Loucy (cell line): ENCODE measurements at regions not wholly inside any gene's neighbourhood (a gene's known extent, or its start where the extent isn't known, plus 50 kb on each side); places are given as distances from the start of the nearest gene placed in this dataset.

Source experiments
- H2AFZ ChIP-seq: fragments of 200-600 bp; sonication (generic); 2 replicates; pipeline ENCODE4 v1.6.0; 2016; ENCODE audit warnings: antibody characterized with exemption, mild to moderate bottlenecking, low read length, moderate library complexity
- H3F3A ChIP-seq: fragments of 200-600 bp; 2 replicates; pipeline ENCODE4 v1.6.0; 2016; ENCODE audit warnings: antibody characterized with exemption, low read depth, mild to moderate bottlenecking
- H3K27me3 ChIP-seq: fragments of 200-600 bp; sonication (generic); 2 replicates; pipeline ENCODE4 v1.6.1; 2014; ENCODE audit warnings: low read length, mild to moderate bottlenecking; ENCODE audit not compliant: insufficient read depth, poor library complexity, severe bottlenecking
- H3K36me3 ChIP-seq: fragments of 200-600 bp; sonication (generic); 2 replicates; pipeline ENCODE4 v1.6.1; 2016; ENCODE audit warnings: low read length; ENCODE audit not compliant: insufficient read depth
- H3K4me1 ChIP-seq: fragments of 200-600 bp; sonication (generic); 2 replicates; pipeline ENCODE4 v1.5.1; 2014; ENCODE audit warnings: low read length, mild to moderate bottlenecking; ENCODE audit not compliant: insufficient read depth, poor library complexity, severe bottlenecking
- H3K4me2 ChIP-seq: fragments of 200-600 bp; sonication (generic); 2 replicates; pipeline ENCODE4 v1.6.0; 2014; ENCODE audit warnings: antibody characterized with exemption, low read length, low read depth, mild to moderate bottlenecking; ENCODE audit not compliant: poor library complexity, severe bottlenecking
- H3K4me3 ChIP-seq: fragments of 200-600 bp; sonication (generic); 2 replicates; pipeline ENCODE4 v1.5.1; 2014; ENCODE audit warnings: low read length, mild to moderate bottlenecking, mixed read lengths; ENCODE audit not compliant: poor library complexity, severe bottlenecking
- H3K79me2 ChIP-seq: fragments of 200-600 bp; sonication (generic); 2 replicates; pipeline ENCODE4 v1.6.1; 2014; ENCODE audit warnings: low read length; ENCODE audit not compliant: insufficient read depth
- H3K9ac ChIP-seq: fragments of 200-600 bp; sonication (generic); 2 replicates; pipeline ENCODE4 v1.6.0; 2014; ENCODE audit warnings: mild to moderate bottlenecking, low read depth, low read length, moderate library complexity; ENCODE audit not compliant: poor library complexity, severe bottlenecking
- H3K9me2 ChIP-seq: fragments of 200-600 bp; sonication (generic); replicated peaks from 2 replicates; pipeline ENCODE4 v1.6.1; 2016; ENCODE audit warnings: low read depth, low read length, mixed read lengths
- H3K9me3 ChIP-seq: fragments of 200-600 bp; sonication (generic); 2 replicates; pipeline ENCODE4 v1.6.1; 2014; ENCODE audit warnings: mild to moderate bottlenecking, antibody characterized with exemption, low read length, low read depth; ENCODE audit not compliant: insufficient read depth
- H4K20me1 ChIP-seq: fragments of 200-600 bp; sonication (generic); 2 replicates; pipeline ENCODE4 v1.6.0; 2014; ENCODE audit warnings: antibody characterized with exemption, low read length, mild to moderate bottlenecking; ENCODE audit not compliant: insufficient read depth, poor library complexity, severe bottlenecking
- CTCF ChIP-seq: fragments of 200-600 bp; sonication (generic); conservative IDR thresholded peaks from 2 replicates; pipeline ENCODE4 v1.5.1; 2014; ENCODE audit warnings: mild to moderate bottlenecking, antibody characterized with exemption, low read length
- EZH2phosphoT487 ChIP-seq: fragments of 200-600 bp; IDR thresholded peaks from 2 replicates; pipeline ENCODE4 v1.6.1; 2018; ENCODE audit warnings: antibody characterized with exemption, mild to moderate bottlenecking, moderate library complexity, borderline replicate concordance

GRCh38 chr3:159796226-159796625 is 192.4 kb upstream of the IL12A start:
- Histone ChIP-seq H3K9me3 (no peaks in the 10 kb centered on the region), H3K36me3 (no peaks in the 10 kb centered on the region), H3K4me3 (no peak overlapping the region), H3K4me2 (no peak overlapping the region), H3F3A (no peaks in the 10 kb centered on the region), H2AFZ (no peak overlapping the region), H3K9ac (no peak overlapping the region), H3K79me2 (no peaks in the 10 kb centered on the region), H4K20me1 (no peaks in the 10 kb centered on the region), H3K27me3 (no peaks in the 10 kb centered on the region), H3K9me2 (no peaks in the 10 kb centered on the region), H3K4me1 (no peaks in the 10 kb centered on the region)
- TF ChIP-seq EZH2phosphoT487 (no peak), CTCF (no peak)

GRCh38 chr3:159796744-159797143 is 191.9 kb upstream of the IL12A start:
- Histone ChIP-seq H3K4me2 (no peak overlapping the region), H3K9me3 (no peaks in the 10 kb centered on the region), H2AFZ (no peak overlapping the region), H3K9ac (no peak overlapping the region), H4K20me1 (no peaks in the 10 kb centered on the region), H3K4me3 (no peak overlapping the region), H3K27me3 (no peaks in the 10 kb centered on the region), H3K36me3 (no peaks in the 10 kb centered on the region), H3K79me2 (no peaks in the 10 kb centered on the region), H3K9me2 (no peaks in the 10 kb centered on the region), H3K4me1 (no peaks in the 10 kb centered on the region), H3F3A (no peaks in the 10 kb centered on the region)
- no peak for TF ChIP-seq CTCF
- no peak for TF ChIP-seq EZH2phosphoT487

GRCh38 chr3:159797771-159798170 is 190.9 kb upstream of the IL12A start:
- Histone ChIP-seq H3K36me3 (no peaks in the 10 kb centered on the region), H3K9me2 (no peaks in the 10 kb centered on the region), H3K9me3 (no peaks in the 10 kb centered on the region), H3K27me3 (no peaks in the 10 kb centered on the region), H3K4me1 (no peaks in the 10 kb centered on the region), H4K20me1 (no peaks in the 10 kb centered on the region), H3F3A (no peaks in the 10 kb centered on the region), H3K9ac (no peak overlapping the region), H3K4me3 (no peak overlapping the region), H3K79me2 (no peaks in the 10 kb centered on the region), H3K4me2 (no peak overlapping the region), H2AFZ (no peak overlapping the region)
- TF ChIP-seq CTCF = no peak
- TF ChIP-seq EZH2phosphoT487 = no peak
